ENCODE measurements at regions not wholly inside any gene's neighbourhood (a gene's known extent, or its start where the extent isn't known, plus 50 kb on each side); places are given as distances from the start of the nearest gene placed in this dataset.

- 82% methylated on average over 2 of the region's 4 CpGs for WGBS (ENCODE audit: insufficient coverage)
- no peaks in the 10 kb centered on the region for H3K9me3 ChIP-seq (replicated peaks; ENCODE audit: control insufficient read depth, low read depth, low read length)
These were observed 342.2 kb upstream of the PKDCC start for GRCh38 chr2:41705634-41706033.

GRCh38 chr2:41706286-41706685 is 341.5 kb upstream of the PKDCC start:
- H3K36me3 ChIP-seq (ENCODE audit: control insufficient read depth, insufficient read depth, low read length), result no peaks in the 10 kb centered on the region
- H3K27me3 ChIP-seq (ENCODE audit: control insufficient read depth, insufficient read depth, low read length), result no peaks in the 10 kb centered on the region
- no peaks in the 10 kb centered on the region for H3K9me3 ChIP-seq (replicated peaks; ENCODE audit: control insufficient read depth, low read depth, low read length)
- 80% methylated on average over 1 of the region's 2 CpGs for WGBS (ENCODE audit: insufficient coverage)
- DNase-seq, result peak; percentile 22
- no peak overlapping the region for H3K27ac ChIP-seq (ENCODE audit: low read length)
- no peak overlapping the region for H3K4me3 ChIP-seq (ENCODE audit: low read length)
- H3K4me1 ChIP-seq (ENCODE audit: control insufficient read depth, insufficient read depth, low read length), result no peaks in the 10 kb centered on the region

More at GRCh38 chr2:41705634-41706033, 342.2 kb upstream of the PKDCC start:
- no peaks in the 10 kb centered on the region for H3K36me3 ChIP-seq (ENCODE audit: control insufficient read depth, insufficient read depth, low read length)
- H3K27me3 ChIP-seq (ENCODE audit: control insufficient read depth, insufficient read depth, low read length), result no peaks in the 10 kb centered on the region
- H3K4me1 ChIP-seq (ENCODE audit: control insufficient read depth, insufficient read depth, low read length), result no peaks in the 10 kb centered on the region
- no peak overlapping the region for H3K27ac ChIP-seq (ENCODE audit: low read length)
- no peak overlapping the region for H3K4me3 ChIP-seq (ENCODE audit: low read length)
- DNase-seq, result no peak

DNA sequence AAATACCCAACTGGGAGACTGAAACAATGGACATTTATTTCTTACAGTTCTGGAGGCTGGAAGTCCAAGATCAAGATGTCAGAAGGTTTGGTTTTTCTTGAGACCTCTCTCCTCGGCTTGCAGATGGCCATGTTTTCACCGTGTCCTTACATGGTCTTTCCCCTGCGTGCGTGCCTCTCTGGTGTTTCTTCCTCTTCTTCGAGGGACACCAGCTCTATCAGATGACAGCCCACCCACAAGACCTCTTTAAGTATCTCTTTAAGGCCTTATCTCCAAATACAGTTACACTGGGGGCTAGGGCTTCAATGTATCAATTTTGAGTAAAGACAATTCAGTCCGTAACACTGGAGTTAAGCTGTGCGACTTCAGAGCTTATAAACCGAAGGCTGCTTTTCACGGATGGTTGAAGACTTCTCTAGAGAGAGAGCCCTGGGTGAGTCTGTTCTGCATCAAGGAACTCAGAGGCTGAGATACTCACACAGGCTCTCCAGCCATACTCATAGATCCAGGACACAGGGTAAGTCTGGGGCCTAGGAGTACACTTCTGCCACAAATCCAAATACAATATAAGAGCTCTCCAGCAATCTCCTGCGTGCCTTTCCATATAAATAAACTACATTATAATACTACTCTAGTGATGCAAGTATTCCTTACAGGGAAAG is 339.9 kb upstream of the PKDCC start:
- Histone ChIP-seq H3K4me3 (ENCODE audit: low read length) (no peak overlapping the region), H3K27ac (ENCODE audit: low read length) (no peak overlapping the region), H3K4me1 (ENCODE audit: control insufficient read depth, insufficient read depth, low read length) (no peaks in the 10 kb centered on the region), H3K36me3 (ENCODE audit: control insufficient read depth, insufficient read depth, low read length) (no peaks in the 10 kb centered on the region), H3K27me3 (ENCODE audit: control insufficient read depth, insufficient read depth, low read length) (no peaks in the 10 kb centered on the region), H3K9me3 (replicated peaks; ENCODE audit: control insufficient read depth, low read depth, low read length) (no peaks in the 10 kb centered on the region)
- WGBS (ENCODE audit: insufficient coverage), result 96% methylated on average over 7 of the region's 10 CpGs
- DNase-seq, result no peak

DNA sequence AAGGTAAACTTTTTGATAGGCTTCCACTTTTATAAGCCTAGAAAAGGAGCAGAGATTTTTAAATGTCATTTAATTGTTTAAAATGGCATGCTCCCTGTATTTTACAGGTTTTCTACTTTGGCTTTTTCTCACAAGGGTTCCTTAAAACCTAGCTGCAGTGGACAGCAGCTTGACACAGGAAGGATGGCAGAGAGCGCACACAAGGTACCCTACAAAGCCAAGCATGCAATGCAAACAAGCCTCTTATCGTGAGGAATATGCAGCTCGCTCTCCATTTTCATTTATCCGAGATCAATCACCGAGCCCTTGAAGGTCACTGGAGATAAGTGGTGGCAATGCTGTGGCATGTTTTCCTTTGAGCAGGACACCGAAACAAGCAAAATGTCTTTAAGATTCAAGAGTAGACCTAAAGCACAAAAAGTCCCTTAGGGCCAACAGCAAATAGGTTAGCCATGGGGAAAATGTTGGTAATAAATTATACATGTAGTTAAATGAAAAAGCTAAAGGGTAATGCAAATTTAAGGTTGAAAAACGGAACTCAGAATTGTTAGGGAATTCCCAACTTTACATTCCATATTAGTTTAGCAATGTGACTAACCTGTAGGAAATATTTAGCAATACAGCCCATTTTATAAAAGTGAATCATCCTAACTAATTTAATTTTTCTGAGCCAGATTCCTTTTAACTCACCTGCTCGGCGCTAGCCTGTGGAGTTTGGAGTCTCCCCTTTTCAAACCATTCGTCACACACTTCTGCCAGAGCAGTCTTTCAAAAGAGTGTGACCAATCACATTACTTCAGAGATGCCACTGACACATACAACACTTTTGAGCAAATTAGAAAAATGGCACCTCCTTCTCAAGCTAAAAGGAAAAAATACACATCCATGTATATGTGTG is 337.9 kb upstream of the PKDCC start:
- no peaks in the 10 kb centered on the region for H3K36me3 ChIP-seq (ENCODE audit: control insufficient read depth, insufficient read depth, low read length)
- no peaks in the 10 kb centered on the region for H3K27me3 ChIP-seq (ENCODE audit: control insufficient read depth, insufficient read depth, low read length)
- DNase-seq, result no peak
- no peak overlapping the region for H3K27ac ChIP-seq (ENCODE audit: low read length)
- WGBS (ENCODE audit: insufficient coverage), result 89% methylated on average over 8 of the region's 10 CpGs
- no peaks in the 10 kb centered on the region for H3K4me1 ChIP-seq (ENCODE audit: control insufficient read depth, insufficient read depth, low read length)
- H3K4me3 ChIP-seq (ENCODE audit: low read length), result no peak overlapping the region
- H3K9me3 ChIP-seq (replicated peaks; ENCODE audit: control insufficient read depth, low read depth, low read length), result no peaks in the 10 kb centered on the region

- no peaks in the 10 kb centered on the region for H3K4me1 ChIP-seq (ENCODE audit: control insufficient read depth, insufficient read depth, low read length)
- no peaks in the 10 kb centered on the region for H3K36me3 ChIP-seq (ENCODE audit: control insufficient read depth, insufficient read depth, low read length)
- no peaks in the 10 kb centered on the region for H3K27me3 ChIP-seq (ENCODE audit: control insufficient read depth, insufficient read depth, low read length)
- no peak overlapping the region for H3K4me3 ChIP-seq (ENCODE audit: low read length)
- WGBS (ENCODE audit: insufficient coverage), result no CpG with 5 or more reads among the region's 3 CpGs
- DNase-seq, result peak; percentile 67
- H3K9me3 ChIP-seq (replicated peaks; ENCODE audit: control insufficient read depth, low read depth, low read length), result no peaks in the 10 kb centered on the region
- no peak overlapping the region for H3K27ac ChIP-seq (ENCODE audit: low read length)
These were observed 336.9 kb upstream of the PKDCC start for GRCh38 chr2:41710944-41711343.

DNA sequence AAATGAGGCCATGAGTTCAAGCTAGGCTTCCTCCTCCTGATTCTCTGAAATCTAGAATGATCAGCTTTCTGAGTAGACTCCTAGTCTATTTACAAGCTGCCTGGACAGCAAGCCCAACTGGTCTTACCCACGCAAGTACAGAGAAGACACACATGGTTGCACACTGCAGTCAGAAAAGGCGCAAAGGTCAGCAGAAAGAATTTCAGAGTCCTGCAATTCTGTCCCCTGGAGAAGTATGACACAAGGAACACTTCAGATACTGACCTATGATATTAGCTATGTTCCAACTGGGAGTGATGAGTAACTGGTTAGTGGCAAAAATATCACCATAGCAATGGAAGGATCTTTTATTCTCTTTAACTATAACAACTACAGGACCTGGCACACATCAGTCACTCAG is 336.1 kb upstream of the PKDCC start:
- Histone ChIP-seq H3K4me3 (ENCODE audit: low read length) (no peak overlapping the region), H3K9me3 (replicated peaks; ENCODE audit: control insufficient read depth, low read depth, low read length) (no peaks in the 10 kb centered on the region), H3K36me3 (ENCODE audit: control insufficient read depth, insufficient read depth, low read length) (no peaks in the 10 kb centered on the region), H3K4me1 (ENCODE audit: control insufficient read depth, insufficient read depth, low read length) (no peaks in the 10 kb centered on the region), H3K27ac (ENCODE audit: low read length) (no peak overlapping the region), H3K27me3 (ENCODE audit: control insufficient read depth, insufficient read depth, low read length) (no peaks in the 10 kb centered on the region)
- 89% methylated on average over 1 of the region's 2 CpGs for WGBS (ENCODE audit: insufficient coverage)
- DNase-seq, result no peak

DNA sequence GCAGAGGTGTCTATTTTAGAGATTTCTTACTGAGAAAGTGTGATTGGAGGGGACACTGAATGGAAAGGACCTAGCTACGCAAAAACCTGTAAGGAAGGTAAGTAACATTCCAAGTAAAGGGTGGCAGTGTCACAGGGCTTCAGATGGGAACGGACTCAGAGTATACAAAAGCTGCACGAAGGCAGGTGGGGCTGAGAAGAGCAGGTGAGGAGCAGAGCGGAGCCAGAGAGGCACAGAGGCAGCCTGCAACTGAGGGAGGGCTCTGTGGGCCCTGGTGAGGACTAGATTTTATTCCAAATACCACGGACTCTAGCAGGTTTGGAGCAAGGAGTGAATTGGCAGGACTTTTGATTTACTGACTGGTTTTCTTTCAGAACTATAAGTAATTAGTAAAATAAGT is 331.3 kb upstream of the PKDCC start:
- 77% methylated on average over 4 of the region's 5 CpGs for WGBS (ENCODE audit: insufficient coverage)
- H3K9me3 ChIP-seq (replicated peaks; ENCODE audit: control insufficient read depth, low read depth, low read length), result no peaks in the 10 kb centered on the region
- no peaks in the 10 kb centered on the region for H3K27me3 ChIP-seq (ENCODE audit: control insufficient read depth, insufficient read depth, low read length)
- H3K4me1 ChIP-seq (ENCODE audit: control insufficient read depth, insufficient read depth, low read length), result peaks cover 4% of the 10 kb centered on the region
- no peak overlapping the region for H3K27ac ChIP-seq (ENCODE audit: low read length)
- DNase-seq, result no peak
- H3K36me3 ChIP-seq (ENCODE audit: control insufficient read depth, insufficient read depth, low read length), result no peaks in the 10 kb centered on the region
- no peak overlapping the region for H3K4me3 ChIP-seq (ENCODE audit: low read length)

DNA sequence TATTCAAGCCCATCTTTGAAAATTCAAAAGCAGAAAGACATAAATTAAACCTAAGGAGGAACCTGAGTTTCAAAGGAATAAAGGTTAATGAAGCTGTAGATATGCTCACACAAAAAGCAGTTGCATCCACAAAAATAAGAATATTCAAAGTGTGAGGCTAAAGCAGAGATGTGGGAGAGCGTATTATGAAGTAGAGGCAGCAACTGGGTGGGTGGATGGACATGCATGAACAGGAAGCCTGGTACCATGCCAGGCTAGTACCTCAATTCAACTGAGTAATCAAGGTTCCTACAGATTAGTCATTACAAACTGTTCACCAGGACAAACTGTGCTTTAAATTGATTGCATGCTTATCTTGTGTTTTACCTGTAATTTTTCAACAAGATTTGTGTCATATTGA is 330.0 kb upstream of the PKDCC start:
- no peaks in the 10 kb centered on the region for H3K36me3 ChIP-seq (ENCODE audit: control insufficient read depth, insufficient read depth, low read length)
- WGBS (ENCODE audit: insufficient coverage), result no CpG with 5 or more reads among the region's 1 CpG
- H3K9me3 ChIP-seq (replicated peaks; ENCODE audit: control insufficient read depth, low read depth, low read length), result no peaks in the 10 kb centered on the region

DNA sequence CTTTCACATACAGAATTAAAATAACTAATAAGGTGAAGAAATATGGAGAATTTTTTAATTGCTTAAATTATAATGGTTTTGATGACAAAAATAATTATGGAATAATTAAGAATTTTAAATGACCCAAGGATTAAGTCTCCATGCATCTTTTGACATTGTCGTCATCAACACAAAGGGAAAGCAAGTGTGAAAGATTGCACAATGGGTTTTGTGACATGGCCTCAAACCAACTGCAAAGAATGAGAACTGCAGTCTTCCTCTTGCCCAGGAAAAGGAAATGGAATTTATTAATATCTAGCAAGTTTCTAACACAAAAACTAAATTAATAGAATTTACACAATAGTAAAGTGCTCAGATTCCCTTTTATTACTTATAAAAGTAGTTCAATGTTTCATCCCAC is 329.1 kb upstream of the PKDCC start:
- DNase-seq, result no peak
- no peaks in the 10 kb centered on the region for H3K36me3 ChIP-seq (ENCODE audit: control insufficient read depth, insufficient read depth, low read length)
- peaks cover 8% of the 10 kb centered on the region for H3K4me1 ChIP-seq (ENCODE audit: control insufficient read depth, insufficient read depth, low read length)
- H3K27ac ChIP-seq (ENCODE audit: low read length), result no peak overlapping the region
- H3K4me3 ChIP-seq (ENCODE audit: low read length), result no peak overlapping the region
- H3K27me3 ChIP-seq (ENCODE audit: control insufficient read depth, insufficient read depth, low read length), result no peaks in the 10 kb centered on the region
- no CpG with 5 or more reads among the region's 1 CpG for WGBS (ENCODE audit: insufficient coverage)
- no peaks in the 10 kb centered on the region for H3K9me3 ChIP-seq (replicated peaks; ENCODE audit: control insufficient read depth, low read depth, low read length)

More for the DNA sequence above, 330.0 kb upstream of the PKDCC start:
- DNase-seq, result no peak
- Histone ChIP-seq H3K27me3 (ENCODE audit: control insufficient read depth, insufficient read depth, low read length) (no peaks in the 10 kb centered on the region), H3K27ac (ENCODE audit: low read length) (no peak overlapping the region), H3K4me1 (ENCODE audit: control insufficient read depth, insufficient read depth, low read length) (peaks cover 6% of the 10 kb centered on the region), H3K4me3 (ENCODE audit: low read length) (no peak overlapping the region)

- Histone ChIP-seq H3K36me3 (ENCODE audit: control insufficient read depth, insufficient read depth, low read length) (no peaks in the 10 kb centered on the region), H3K9me3 (replicated peaks; ENCODE audit: control insufficient read depth, low read depth, low read length) (no peaks in the 10 kb centered on the region), H3K4me1 (ENCODE audit: control insufficient read depth, insufficient read depth, low read length) (peaks cover 8% of the 10 kb centered on the region), H3K27ac (ENCODE audit: low read length) (peak overlapping the region; percentile 43), H3K4me3 (ENCODE audit: low read length) (no peak overlapping the region), H3K27me3 (ENCODE audit: control insufficient read depth, insufficient read depth, low read length) (no peaks in the 10 kb centered on the region)
- DNase-seq, result no peak
- WGBS (ENCODE audit: insufficient coverage), result no CpG with 5 or more reads among the region's 6 CpGs
These were observed 328.1 kb upstream of the PKDCC start for GRCh38 chr2:41719756-41720155.

Data from muscle of leg (tissue), 3 donors.